HG03460 (cell line): ENCODE measurements at regions not wholly inside any gene's neighbourhood (a gene's known extent, or its start where the extent isn't known, plus 50 kb on each side); places are given as distances from the start of the nearest gene placed in this dataset.
A peak's percentile ranks its signal among the peaks of the same experiment; 100 is the strongest.

Experiments used
- ATAC-seq: cut with Tn5 transposase; IDR thresholded peaks from one replicate; pipeline ENCODE4 v1.9.1; 2021; ENCODE audit not compliant: unreplicated experiment

GRCh38 chr15:77557564-77557963 is 75.1 kb downstream of the LINGO1 start:
- ATAC-seq: no peak

- ATAC-seq: no peak
Measured at GRCh38 chr15:77557144-77557543, 75.6 kb downstream of the LINGO1 start.

- no peak for ATAC-seq
Measured at GRCh38 chr15:77556622-77557021, 76.1 kb downstream of the LINGO1 start.

- no peak for ATAC-seq
Measured at GRCh38 chr15:77555232-77555631, 77.5 kb downstream of the LINGO1 start.

GRCh38 chr15:77554306-77555080 is 78.2 kb downstream of the LINGO1 start:
- no peak for ATAC-seq

- ATAC-seq: no peak
Measured at GRCh38 chr15:77553695-77554094, 79.0 kb downstream of the LINGO1 start.

- no peak for ATAC-seq
Measured at GRCh38 chr15:77553257-77553656, 79.5 kb downstream of the LINGO1 start.

- ATAC-seq: no peak
Measured at GRCh38 chr15:77552066-77552465, 80.6 kb downstream of the LINGO1 start.

- no peak for ATAC-seq
Measured at GRCh38 chr15:77550301-77551251, 82.1 kb downstream of the LINGO1 start.

- no peak for ATAC-seq
Measured at GRCh38 chr15:77549576-77550288, 83.0 kb downstream of the LINGO1 start.

- no peak for ATAC-seq
Measured at GRCh38 chr15:77548589-77549557, 83.8 kb downstream of the LINGO1 start.

- ATAC-seq: no peak
Measured at GRCh38 chr15:77547801-77548588, 84.7 kb downstream of the LINGO1 start.

GRCh38 chr15:77546870-77547269 is 85.8 kb downstream of the LINGO1 start:
- ATAC-seq: no peak

- ATAC-seq: no peak
Measured at GRCh38 chr15:77546050-77546501, 86.6 kb downstream of the LINGO1 start.

- no peak for ATAC-seq
Measured at GRCh38 chr15:77545058-77545457, 87.7 kb downstream of the LINGO1 start.

- no peak for ATAC-seq
Measured at GRCh38 chr15:77544162-77544561, 88.5 kb downstream of the LINGO1 start.

GRCh38 chr15:77543159-77543882 is 89.4 kb downstream of the LINGO1 start:
- ATAC-seq: peak; percentile 56

- ATAC-seq: no peak
Measured at GRCh38 chr15:77542491-77543001, 90.2 kb downstream of the LINGO1 start.
